ENCODE measurements at regions not wholly inside any gene's neighbourhood (a gene's known extent, or its start where the extent isn't known, plus 50 kb on each side); places are given as distances from the start of the nearest gene placed in this dataset.

GRCh38 chr3:16816048-16816780, 68.5 kb upstream of the PLCL2 start:
- Histone ChIP-seq H3K4me1 (ENCODE audit: control insufficient read depth, insufficient read depth, low read length) (peaks cover 4% of the 10 kb centered on the region), H3K4me3 (ENCODE audit: low read length) (no peak overlapping the region), H3K9me3 (ENCODE audit: control insufficient read depth, insufficient read depth, low read length) (no peaks in the 10 kb centered on the region), H3K27me3 (ENCODE audit: control insufficient read depth, insufficient read depth, low read length) (no peaks in the 10 kb centered on the region), H3K27ac (ENCODE audit: low read length) (no peak overlapping the region), H3K36me3 (ENCODE audit: control insufficient read depth, insufficient read depth, low read length) (no peaks in the 10 kb centered on the region)
- Mint-ChIP-seq H3K4me3 (no peak overlapping the region), H3K9me3 (no peaks in the 10 kb centered on the region), H3K27me3 (ENCODE audit: low read depth in 2 of 2) (peaks cover 36 to 72% of the 10 kb centered on the region in 2 donors), H3K27ac (no peak overlapping the region), H3K36me3 (no peaks in the 10 kb centered on the region), H3K4me1 (peaks cover 29% of the 10 kb centered on the region in 2 donors)
- ATAC-seq (no peak), DNase-seq (no peak)
- intact Hi-C loops (cut with micrococcal nuclease) = no loop called here
- TF ChIP-seq CTCF (IDR thresholded peaks at IDR 0.05) = no peak
- 80% methylated on average over 4 of the region's 4 CpGs for WGBS (ENCODE audit: insufficient coverage)

GRCh38 chr3:16817197-16817596, 67.6 kb upstream of the PLCL2 start:
- H3K4me3 Mint-ChIP-seq = no peak overlapping the region
- WGBS (ENCODE audit: insufficient coverage) = 71% methylated on average over 1 of the region's 2 CpGs

GRCh38 chr3:16818194-16818593, 66.6 kb upstream of the PLCL2 start:
- Mint-ChIP-seq H3K4me1 (peaks cover 26 to 31% of the 10 kb centered on the region in 2 donors), H3K27ac (no peak overlapping the region)

More at GRCh38 chr3:16817197-16817596, 67.6 kb upstream of the PLCL2 start:
- ATAC-seq (no peak), DNase-seq (no peak)
- Histone ChIP-seq H3K4me1 (ENCODE audit: control insufficient read depth, insufficient read depth, low read length) (no peaks in the 10 kb centered on the region), H3K27me3 (ENCODE audit: control insufficient read depth, insufficient read depth, low read length) (no peaks in the 10 kb centered on the region), H3K9me3 (ENCODE audit: control insufficient read depth, insufficient read depth, low read length) (no peaks in the 10 kb centered on the region), H3K4me3 (ENCODE audit: low read length) (no peak overlapping the region), H3K27ac (ENCODE audit: low read length) (no peak overlapping the region), H3K36me3 (ENCODE audit: control insufficient read depth, insufficient read depth, low read length) (no peaks in the 10 kb centered on the region)
- intact Hi-C loops (cut with micrococcal nuclease) = no loop called here
- Mint-ChIP-seq H3K36me3 (no peaks in the 10 kb centered on the region), H3K9me3 (no peaks in the 10 kb centered on the region), H3K27ac (no peak overlapping the region), H3K27me3 (ENCODE audit: low read depth in 2 of 2) (peaks cover 40 to 74% of the 10 kb centered on the region in 2 donors), H3K4me1 (peaks cover 21 to 26% of the 10 kb centered on the region in 2 donors)
- TF ChIP-seq CTCF (IDR thresholded peaks at IDR 0.05) = no peak

More at GRCh38 chr3:16818194-16818593, 66.6 kb upstream of the PLCL2 start:
- Mint-ChIP-seq H3K36me3 (no peaks in the 10 kb centered on the region), H3K9me3 (no peaks in the 10 kb centered on the region), H3K4me3 (peak overlapping the region; percentile 67), H3K27me3 (ENCODE audit: low read depth in 2 of 2) (peaks cover 45 to 79% of the 10 kb centered on the region in 2 donors)
- no peaks in the 10 kb centered on the region for H3K36me3 ChIP-seq (ENCODE audit: control insufficient read depth, insufficient read depth, low read length)
- intact Hi-C loops (cut with micrococcal nuclease) = no loop called here
- no peak overlapping the region for H3K27ac ChIP-seq (ENCODE audit: low read length)
- ATAC-seq = peak; percentile 56 to 94 (median 73)
- WGBS (ENCODE audit: insufficient coverage) = 31% methylated on average over 4 of the region's 4 CpGs
- no peak overlapping the region for H3K4me3 ChIP-seq (ENCODE audit: low read length)
- H3K27me3 ChIP-seq (ENCODE audit: control insufficient read depth, insufficient read depth, low read length) = no peaks in the 10 kb centered on the region
- H3K9me3 ChIP-seq (ENCODE audit: control insufficient read depth, insufficient read depth, low read length) = no peaks in the 10 kb centered on the region
- no peak for DNase-seq
- TF ChIP-seq CTCF (IDR thresholded peaks at IDR 0.05) = no peak
- H3K4me1 ChIP-seq (ENCODE audit: control insufficient read depth, insufficient read depth, low read length) = no peaks in the 10 kb centered on the region
